ENCODE measurements at regions not wholly inside any gene's neighbourhood (a gene's known extent, or its start where the extent isn't known, plus 50 kb on each side); places are given as distances from the start of the nearest gene placed in this dataset.

DNA sequence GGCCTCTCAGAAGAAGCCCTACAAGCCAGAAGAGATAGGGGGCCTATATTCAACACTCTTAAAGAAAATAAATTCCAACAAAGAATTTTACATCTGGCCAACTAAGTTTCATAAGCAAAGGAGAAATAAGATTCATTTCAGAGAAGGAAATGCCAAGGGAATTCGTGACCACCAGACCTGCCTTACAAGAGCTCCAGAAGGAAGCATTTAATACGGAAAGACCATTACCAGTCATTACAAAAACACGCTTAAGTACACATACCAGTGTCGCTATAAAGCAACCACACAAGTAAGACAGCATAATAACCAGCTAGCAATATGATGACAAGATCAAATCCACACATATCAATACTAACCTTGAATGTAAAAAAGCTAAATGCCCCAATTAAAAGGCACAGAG, 704.9 kb upstream of the CHRM3 start:
- DNase-seq (ENCODE audit: extremely low spot score, insufficient read length, low read depth) (no peak), FAIRE-seq (no peak)

DNA sequence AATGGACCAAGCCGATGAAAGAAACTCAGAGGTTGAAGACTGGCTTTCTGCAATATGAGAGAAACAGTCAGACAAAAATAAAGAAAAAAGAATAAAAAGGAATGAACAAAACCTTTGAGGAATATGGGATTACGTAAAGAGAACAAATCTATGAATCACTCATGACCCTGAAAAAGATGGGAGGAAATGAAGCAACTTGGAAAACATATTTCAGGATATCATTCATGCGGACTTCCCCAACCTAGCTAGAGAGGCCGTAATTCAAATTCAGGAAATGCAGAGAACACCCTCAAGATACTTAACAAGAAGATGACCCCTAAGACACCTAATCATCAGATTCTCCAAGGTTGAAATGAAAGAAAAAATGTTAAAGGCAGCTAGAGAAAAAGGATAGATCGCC, 705.3 kb upstream of the CHRM3 start:
- DNase-seq (ENCODE audit: extremely low spot score, insufficient read length, low read depth) (no peak), FAIRE-seq (no peak)

DNA sequence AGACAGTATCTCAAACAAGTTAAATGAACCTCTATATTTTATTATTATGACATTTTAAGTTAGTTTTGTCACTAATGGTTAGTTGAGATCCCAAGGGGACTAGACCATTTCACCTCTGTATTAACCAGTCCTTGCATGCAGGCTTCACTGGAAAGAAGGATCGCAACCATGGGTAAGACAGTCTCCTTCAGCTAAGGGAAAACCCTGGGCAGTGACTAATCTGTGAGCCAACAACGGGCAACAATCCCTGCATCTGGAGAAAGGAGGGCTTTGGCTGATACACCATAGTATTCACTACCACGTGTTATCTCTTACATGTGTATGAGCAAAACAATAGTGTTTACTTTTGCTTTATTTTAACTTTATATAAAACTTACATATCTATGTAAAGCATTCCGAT, 708.8 kb upstream of the CHRM3 start:
- no peak for DNase-seq (ENCODE audit: extremely low spot score, insufficient read length, low read depth)
- no peak for FAIRE-seq

DNA sequence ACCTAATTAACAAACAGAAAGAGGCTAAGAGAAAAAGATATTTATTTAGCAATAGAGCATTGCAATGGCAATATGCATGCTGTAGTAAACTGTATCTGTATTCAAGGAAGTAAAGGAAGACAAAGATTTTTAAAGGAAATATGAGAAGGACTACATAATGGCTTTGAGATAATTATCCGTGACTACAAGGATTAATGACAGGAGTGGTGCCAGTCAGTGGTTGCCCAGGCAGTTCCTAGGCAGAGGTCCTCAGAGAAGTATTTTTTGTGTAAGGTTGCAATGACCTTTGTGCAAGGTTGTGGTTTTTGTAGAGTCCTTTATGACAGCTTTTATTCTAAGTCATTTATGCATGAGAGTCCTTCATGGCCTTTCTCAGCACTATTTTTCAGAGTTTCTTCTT, 711.1 kb upstream of the CHRM3 start:
- FAIRE-seq (no peak), DNase-seq (ENCODE audit: extremely low spot score, insufficient read length, low read depth) (no peak)

DNA sequence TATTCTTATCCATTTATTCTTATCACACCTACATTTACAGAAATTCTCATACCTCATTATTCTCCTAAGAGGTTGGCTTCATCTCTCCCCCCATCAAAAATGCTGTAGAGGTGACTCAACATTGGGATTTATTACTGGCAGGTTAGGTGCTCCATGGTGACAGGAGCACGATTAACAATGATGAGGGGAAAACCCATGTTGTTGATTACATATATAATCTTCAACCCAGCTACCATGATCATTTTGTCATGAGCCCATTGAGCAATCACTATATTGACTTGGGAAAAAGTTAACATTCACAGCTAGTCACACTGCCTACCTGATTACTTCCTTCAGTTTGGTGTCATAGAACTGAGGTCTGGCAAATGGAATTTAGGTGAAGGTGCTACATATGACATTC, 712.1 kb upstream of the CHRM3 start:
- FAIRE-seq, result no peak
- no peak for DNase-seq (ENCODE audit: extremely low spot score, insufficient read length, low read depth)

DNA sequence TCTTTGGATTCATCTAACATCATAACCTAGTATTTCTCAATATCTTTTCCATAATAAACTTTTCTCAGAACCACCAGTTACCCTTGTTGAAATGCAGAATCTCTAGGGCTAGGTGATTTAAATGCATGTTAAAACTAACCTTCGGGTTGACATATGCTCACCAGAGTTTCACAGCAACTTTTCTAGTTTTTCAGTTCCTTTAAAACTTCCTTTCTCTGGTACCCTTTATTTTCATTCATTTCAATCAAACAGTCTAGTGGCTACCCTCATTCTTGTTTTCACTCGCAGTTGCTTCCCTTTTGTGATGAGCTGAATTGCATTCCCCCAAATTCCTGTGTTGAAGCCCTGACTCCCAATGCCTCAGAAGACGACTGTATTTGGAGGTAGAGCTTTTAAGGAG, 712.8 kb upstream of the CHRM3 start:
- no peak for DNase-seq (ENCODE audit: extremely low spot score, insufficient read length, low read depth)

DNA sequence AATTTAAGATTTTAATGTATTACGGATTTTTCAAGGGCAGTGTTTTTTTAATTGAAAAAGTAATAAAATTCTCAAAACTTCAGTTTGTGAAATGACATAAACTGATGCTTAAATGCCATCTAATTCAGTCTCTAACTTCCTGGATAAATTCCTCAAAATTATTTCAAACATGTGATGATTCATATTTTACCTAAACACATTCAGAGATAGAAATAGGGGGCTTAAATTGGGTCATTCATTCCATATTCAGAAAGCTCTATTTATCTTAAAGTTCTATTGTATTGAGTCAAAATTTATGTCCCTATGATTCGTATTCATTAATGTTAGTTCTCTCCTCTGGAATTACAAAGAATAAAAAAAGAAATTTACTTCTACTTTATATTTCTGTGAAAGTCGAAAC, 713.6 kb upstream of the CHRM3 start:
- FAIRE-seq (no peak), DNase-seq (ENCODE audit: extremely low spot score, insufficient read length, low read depth) (no peak)

More for the DNA sequence above, 712.8 kb upstream of the CHRM3 start:
- no peak for FAIRE-seq

DNA sequence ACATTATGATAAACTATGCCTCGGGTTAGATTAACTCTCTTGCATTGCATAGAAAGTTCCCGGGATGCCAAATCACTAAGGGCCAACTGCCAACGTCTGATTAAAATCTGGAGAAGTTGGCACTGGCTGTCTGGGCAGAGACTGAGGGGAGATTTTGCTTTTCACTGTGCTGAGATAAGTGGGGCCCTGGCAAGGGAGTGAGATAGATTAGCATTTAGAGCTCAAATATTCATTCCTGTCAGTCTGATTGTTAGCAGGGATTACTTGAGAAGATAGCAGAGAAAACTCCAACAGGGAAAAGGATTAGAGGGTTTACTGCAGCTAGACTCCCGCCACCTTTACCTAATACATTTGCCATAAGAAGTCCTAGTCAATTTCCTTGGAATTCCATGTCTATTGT, 714.1 kb upstream of the CHRM3 start:
- FAIRE-seq, result no peak

DNA sequence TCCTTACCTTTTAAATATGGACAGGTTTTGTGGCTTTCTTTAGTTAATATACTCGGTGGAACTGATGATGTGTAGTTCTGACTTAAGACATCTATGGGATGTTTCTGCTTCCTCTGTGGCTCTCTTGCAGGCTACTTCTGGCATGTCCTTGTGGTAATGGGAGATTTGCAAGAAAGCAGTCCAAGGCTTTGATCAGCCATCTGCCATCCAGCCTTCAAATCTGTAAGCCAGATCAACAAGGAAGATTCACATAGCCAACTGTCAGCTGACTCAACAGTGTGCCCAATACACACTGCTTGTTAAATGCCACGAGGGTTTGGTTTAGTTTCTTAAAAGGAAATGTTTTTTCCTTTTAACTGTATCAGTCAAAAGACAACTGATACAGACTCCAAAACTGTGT, 722.2 kb upstream of the CHRM3 start:
- FAIRE-seq, result no peak
- DNase-seq (ENCODE audit: extremely low spot score, insufficient read length, low read depth), result no peak

More for the DNA sequence above, 714.1 kb upstream of the CHRM3 start:
- no peak for DNase-seq (ENCODE audit: extremely low spot score, insufficient read length, low read depth)

DNA sequence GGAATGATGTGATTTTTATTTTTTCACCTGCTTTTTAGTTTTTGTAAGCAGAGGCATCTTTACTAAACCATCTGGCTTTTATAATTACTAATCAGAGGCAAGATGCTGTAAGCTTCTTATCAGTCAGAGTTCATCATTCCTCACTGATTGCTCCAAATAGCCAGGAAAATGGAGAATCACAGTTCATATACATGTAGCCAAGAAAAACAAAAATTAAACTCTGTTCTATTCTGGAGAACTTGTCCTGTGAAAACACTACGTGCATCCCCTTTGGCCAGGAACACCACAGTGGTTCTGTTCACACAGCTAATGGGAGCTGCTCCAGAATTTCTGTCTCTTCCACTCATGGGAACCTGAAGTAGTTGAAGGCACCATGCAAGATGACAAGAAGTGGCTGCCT, 725.5 kb upstream of the CHRM3 start:
- FAIRE-seq (no peak), DNase-seq (ENCODE audit: extremely low spot score, insufficient read length, low read depth) (no peak)

DNA sequence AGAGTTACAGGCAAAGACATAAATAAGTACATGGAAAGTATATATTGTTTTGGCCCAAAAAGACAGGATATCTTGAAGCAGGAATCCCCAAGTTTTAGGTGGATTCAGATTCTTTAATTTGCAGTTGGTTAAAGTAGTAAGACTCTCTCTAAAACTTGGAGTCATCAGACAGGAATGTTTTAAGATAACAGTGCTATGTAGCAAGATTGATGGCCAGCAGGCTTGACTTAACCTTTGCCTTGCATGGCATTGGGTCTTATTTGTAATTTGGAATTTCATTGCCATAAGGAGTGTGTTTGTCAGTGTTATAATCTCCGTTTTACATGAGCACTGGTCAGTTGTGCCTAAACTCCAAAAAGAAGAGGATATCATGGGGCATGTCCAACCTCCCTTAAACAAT, 727.6 kb upstream of the CHRM3 start:
- DNase-seq (ENCODE audit: extremely low spot score, insufficient read length, low read depth) (no peak), FAIRE-seq (no peak)

DNA sequence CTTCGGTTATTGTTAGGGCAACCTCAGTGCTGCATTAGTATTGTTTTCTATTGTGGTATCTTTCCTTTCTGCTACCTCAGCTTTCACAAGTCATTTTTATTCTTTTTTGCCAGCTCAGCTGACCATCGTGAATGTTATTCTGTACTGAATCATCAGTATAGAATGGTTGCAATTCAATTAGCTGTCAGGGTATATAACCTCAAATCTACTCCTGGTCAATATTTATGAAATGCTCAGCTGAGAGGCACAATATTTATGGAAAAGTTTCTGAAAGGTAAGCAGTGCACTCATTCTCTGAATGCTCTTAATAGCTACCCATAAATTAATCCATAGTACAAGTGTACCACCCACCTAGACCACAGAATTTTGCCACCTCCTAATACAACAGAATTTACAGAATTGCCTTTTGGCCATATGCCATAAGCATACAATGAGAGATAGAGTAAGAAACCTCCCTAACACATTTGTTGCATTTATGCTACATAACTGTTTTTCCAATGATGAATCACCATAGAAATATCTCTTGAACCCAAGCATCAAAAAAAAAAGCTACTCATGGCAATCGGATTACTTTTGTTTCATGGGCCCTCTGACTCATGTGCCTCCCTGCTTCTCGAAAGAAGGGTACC, 732.6 kb upstream of the CHRM3 start:
- DNase-seq (ENCODE audit: extremely low spot score, insufficient read length, low read depth) (no peak), FAIRE-seq (no peak)

DNA sequence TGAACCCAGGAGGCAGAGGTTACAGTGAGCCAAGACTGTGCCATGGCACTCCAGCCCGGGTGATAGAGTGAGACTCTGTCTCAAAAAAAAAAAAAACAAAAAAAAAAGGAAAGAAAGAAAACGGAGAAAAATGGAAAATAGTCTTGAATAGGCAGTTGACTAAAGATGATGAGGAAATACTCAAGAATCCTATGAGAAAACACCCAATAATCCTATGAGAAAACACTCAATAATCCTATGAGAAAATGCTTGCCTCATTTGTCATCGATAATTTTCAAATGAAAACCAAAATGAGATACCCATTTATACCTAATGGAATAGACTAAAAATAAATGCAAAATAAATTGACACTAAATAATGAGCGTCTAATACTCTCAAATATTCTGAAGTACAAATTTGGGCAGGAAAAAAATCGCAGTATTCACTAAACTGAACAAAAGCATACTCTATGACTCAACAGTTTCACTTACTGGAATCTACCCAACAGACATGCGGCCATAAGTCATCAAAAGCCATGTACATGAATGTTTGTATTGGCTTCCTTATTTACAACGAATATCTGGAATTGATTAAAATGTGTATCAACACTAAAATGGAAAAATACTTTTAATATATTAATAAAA, 733.9 kb upstream of the CHRM3 start:
- FAIRE-seq, result no peak
- no peak for DNase-seq (ENCODE audit: extremely low spot score, insufficient read length, low read depth)

DNA sequence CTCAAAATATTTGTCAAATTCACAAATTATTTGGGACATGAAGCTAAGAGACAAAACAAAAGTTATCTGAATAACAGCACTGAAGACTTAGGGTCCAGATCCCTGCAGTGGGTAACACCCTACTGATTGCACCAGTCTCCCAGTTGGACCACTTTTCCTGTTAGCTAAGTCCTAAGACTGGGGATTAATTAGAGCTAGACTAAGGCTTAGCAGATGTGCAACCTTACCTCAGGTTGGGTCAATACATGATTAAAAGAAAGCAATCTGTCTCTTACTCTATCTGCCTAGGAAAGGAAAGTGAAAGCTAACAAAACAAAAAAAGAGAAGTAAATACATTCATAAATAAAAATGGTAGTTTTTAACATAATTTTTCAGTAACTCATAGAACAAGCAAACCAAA, 737.2 kb upstream of the CHRM3 start:
- FAIRE-seq (no peak), DNase-seq (ENCODE audit: extremely low spot score, insufficient read length, low read depth) (no peak)

DNA sequence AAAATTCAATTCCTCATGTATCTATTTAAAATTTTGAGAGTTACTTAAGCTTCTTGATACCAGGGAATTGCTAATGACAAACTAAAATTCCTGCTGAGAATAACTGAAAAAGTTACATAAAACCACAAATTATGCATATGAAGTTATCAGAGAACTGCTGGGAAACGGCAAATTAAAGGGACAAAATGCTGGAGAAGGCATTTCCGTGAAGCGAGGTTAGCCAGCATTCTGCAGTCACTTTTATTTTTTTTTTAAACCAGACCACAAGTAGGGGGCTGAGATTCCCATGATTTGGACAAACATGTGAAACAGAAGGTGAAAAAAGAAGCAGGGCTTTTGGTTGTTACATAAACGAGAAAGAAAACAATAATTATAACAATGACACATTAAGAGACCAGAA, 737.6 kb upstream of the CHRM3 start:
- DNase-seq (ENCODE audit: extremely low spot score, insufficient read length, low read depth), result no peak
- FAIRE-seq, result no peak

DNA sequence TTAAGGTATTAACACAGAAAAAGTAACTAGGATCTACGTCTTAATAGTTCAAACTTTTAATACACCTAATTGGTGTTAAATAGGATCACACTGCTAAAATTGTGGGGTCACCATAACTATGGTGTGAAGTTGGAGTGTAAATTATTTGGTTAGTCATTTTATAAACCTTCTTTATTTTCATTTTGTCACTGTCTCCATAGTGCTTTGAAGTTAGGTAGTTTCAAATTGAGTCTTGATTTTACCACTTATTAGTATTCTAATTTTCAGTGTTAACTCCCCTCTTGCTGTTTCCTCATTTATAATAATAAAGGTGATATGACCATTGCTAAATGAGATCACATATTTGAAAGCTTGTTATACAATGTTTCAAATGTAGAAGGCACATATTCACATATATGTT, 738.1 kb upstream of the CHRM3 start:
- FAIRE-seq (no peak), DNase-seq (ENCODE audit: extremely low spot score, insufficient read length, low read depth) (no peak)

DNA sequence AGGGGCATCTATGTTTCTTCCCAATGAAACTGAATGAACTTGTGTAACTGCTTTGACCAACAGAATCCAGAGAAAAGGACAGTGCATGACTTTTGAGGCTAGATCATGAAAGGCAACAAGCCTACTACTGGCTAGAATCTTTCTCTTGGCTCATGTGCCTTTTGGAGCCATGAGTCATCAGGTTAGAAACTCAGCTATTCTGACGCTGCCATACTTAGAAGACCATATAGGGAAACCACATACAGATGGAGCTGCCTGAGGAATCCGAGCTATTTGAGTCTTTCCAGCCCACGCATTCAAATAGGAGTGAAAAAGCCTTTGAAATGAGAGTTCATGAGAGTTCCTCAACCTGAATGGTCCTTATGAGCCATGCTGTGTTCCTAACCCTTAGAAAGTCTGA, 738.5 kb upstream of the CHRM3 start:
- FAIRE-seq, result no peak
- DNase-seq (ENCODE audit: extremely low spot score, insufficient read length, low read depth), result no peak

DNA sequence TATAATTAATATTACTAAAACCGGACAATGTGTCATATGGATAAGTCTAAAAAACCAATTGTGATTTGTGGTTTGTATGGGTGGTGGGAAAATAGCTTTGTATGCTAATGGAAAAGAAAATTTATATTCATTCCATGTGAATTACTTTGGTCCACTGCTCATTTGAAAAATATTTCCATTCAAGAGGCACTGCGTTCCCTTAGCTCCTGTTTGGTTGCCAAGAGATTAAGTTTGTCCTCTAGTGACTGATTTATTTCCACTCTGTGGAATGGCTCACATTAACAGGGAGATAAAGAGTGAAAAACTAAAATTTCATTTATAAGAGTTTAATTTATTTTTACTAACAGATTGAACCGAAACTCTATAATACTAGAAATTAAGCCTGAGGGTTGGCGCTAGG, 744.1 kb upstream of the CHRM3 start:
- DNase-seq (ENCODE audit: extremely low spot score, insufficient read length, low read depth) (no peak), FAIRE-seq (no peak)

DNA sequence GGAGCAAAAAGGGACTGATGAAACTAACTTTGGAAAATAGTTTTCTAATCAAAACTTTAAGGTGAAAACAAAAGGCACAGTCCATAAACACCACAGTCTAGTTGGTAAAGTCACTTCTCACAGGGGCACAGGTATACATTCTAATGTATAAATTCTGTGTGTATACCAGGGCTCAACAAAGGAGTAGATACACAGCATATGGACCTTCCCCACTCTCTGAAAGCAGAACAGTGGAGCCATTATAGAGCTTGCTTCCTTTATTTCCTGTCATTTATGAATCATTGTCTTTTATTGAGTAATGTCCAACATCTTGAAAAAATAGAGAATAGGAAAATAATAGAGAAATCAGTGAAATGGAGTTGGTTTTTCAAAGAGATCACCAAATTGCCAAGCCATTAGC, 746.5 kb upstream of the CHRM3 start:
- FAIRE-seq (no peak), DNase-seq (ENCODE audit: extremely low spot score, insufficient read length, low read depth) (no peak)

DNA sequence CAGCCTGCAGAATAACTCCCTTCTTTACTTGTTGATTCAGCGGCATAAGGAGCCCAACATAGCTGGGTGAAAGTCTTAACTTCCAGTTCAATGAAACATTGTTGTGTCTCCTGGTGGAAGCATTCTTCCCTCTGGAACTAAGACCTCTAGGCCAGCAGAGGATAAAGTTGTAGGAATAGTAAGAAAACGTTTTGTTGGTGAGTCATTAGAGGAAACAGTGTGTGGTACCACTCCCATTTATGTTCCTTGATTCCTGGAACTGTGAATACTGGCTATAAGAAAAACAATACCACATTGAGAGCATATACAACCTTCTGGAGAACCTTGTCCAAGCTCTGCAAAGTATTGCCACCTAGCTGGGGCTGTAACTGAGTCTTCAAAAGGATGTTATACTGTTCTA, 737.4 kb upstream of the ZP4 start:
- no peak for DNase-seq (ENCODE audit: extremely low spot score, insufficient read length, low read depth)
- no peak for FAIRE-seq

DNA sequence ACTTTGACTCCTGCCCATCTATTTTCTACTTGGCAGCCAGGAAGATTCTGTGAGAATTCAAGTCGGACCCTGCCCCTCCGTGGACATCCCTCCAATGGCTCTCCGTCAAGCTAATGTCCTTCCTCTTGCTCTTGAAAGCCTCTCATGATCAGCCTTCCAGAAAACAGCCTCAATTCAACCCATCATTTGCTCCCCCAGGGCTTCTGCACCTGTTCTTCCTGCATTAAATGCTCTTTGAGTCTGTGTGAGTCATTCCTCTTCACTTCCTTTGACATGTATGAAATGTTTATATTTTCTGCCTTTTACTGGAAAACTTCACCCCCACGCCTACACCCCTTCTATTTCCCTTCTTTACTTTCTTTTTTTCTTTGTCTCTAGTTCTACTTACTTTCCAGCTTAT, 734.1 kb upstream of the ZP4 start:
- no peak for DNase-seq (ENCODE audit: extremely low spot score, insufficient read length, low read depth)
- no peak for FAIRE-seq

DNA sequence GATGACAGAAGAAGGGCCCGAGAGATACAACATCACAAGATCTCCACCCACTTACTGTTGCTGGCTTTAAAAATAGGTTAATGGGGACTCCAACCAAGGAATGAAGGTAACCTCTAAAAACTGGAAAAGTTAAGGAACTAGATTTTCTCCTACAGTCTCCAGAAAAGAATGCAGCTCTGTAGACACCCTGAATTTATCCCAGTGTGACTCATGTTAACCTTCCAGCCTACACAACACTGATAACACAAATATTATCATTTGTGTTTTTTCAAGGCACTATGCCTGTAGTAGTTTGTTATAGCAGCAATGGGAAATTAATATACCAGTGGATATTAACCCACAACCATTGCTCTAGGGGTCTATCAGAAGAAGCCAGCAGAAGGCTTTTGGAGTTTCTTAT, 730.7 kb upstream of the ZP4 start:
- FAIRE-seq (no peak), DNase-seq (ENCODE audit: extremely low spot score, insufficient read length, low read depth) (no peak)

Measured in GM18507 (cell line).